Mammary epithelial cell (primary cell): ENCODE measurements at regions not wholly inside any gene's neighbourhood (a gene's known extent, or its start where the extent isn't known, plus 50 kb on each side); places are given as distances from the start of the nearest gene placed in this dataset.
"Not testable (repeated sequence)": the region's sequence is repeated elsewhere in the genome, so short reads cannot be mapped to it uniquely, and the experiment has no call there.

Experiments
- CTCF ChIP-seq, 2 donors: IDR thresholded peaks in 1 of 2; conservative IDR thresholded peaks in 1 of 2; 2 replicates each; pipeline ENCODE4 v1.5.1; 2011 to 2012; ENCODE audit warnings: inconsistent platforms in 2 of 2, low read length in 2 of 2, mild to moderate bottlenecking in 2 of 2, control low read depth in 1 of 2, low read depth in 1 of 2; ENCODE audit not compliant: insufficient read depth in 1 of 2; ENCODE audit errors: extremely low read depth in 1 of 2
- EZH2 ChIP-seq: IDR thresholded peaks from 2 replicates; pipeline ENCODE4 v1.6.1; 2012; ENCODE audit warnings: low read length, inconsistent platforms, borderline replicate concordance

GRCh38 chr3:22381564-22381963 lies 630.6 kb upstream of the ZNF385D start:
- not testable (repeated sequence) for TF ChIP-seq CTCF (conservative IDR thresholded peaks at IDR 0.05 in 1 of 2, IDR thresholded peaks at IDR 0.05 in 1 of 2; ENCODE audit: extremely low read depth in 1 of 2, insufficient read depth in 1 of 2, low read depth in 1 of 2, low read length in 2 of 2); EZH2
